ENCODE measurements at regions not wholly inside any gene's neighbourhood (a gene's known extent, or its start where the extent isn't known, plus 50 kb on each side); places are given as distances from the start of the nearest gene placed in this dataset.
"Not testable (repeated sequence)": the region's sequence is repeated elsewhere in the genome, so short reads cannot be mapped to it uniquely, and the experiment has no call there.

- no peaks in the 10 kb centered on the region for H3K9me3 ChIP-seq
- no peaks in the 10 kb centered on the region for H3K4me1 ChIP-seq
- intact Hi-C loops (cut with DNase I), result no loop called here
- H3K27me3 ChIP-seq (ENCODE audit: insufficient read depth in 3 of 3, low read length in 2 of 3), result no peaks in the 10 kb centered on the region
- no peaks in the 10 kb centered on the region for H3K36me3 ChIP-seq (ENCODE audit: insufficient read depth in 1 of 2, low read depth in 1 of 2)
- no peak overlapping the region for H3K4me3 ChIP-seq
- no peak for TF ChIP-seq CTCF (IDR thresholded peaks at IDR 0.05)
- WGBS, 3 donors, result 86 to 98% (median 96%) methylated on average over 1 of the region's 1 CpG
- ATAC-seq, result no peak
- no peak overlapping the region for H3K27ac ChIP-seq
- DNase-seq, result no peak
These were observed 670.5 kb upstream of the ATXN7L3B start for GRCh38 chr12:73867147-73867546.

DNA sequence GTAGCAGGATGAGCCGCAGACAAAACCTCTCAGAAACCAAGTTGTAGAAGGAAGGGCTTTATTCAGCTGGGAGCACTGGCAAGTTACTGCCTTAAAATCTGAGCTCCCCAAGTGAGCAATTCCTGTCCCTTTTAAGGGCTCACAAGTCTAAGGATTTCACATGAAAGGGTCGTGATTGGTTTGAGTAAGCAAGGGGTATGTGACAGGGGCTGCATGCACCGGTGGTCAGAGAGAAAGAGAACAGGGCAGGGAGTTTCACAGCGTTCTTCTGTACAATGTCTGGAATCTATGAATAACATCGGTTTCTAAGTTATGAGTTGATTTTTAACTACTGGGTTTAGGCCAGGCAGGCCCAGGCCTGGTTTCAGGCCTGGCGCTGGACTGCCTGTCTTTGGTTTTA is 660.3 kb upstream of the ATXN7L3B start:
- H3K27ac ChIP-seq; H3K9me3 ChIP-seq; DNase-seq; H3K4me3 ChIP-seq; H3K4me1 ChIP-seq; H3K27me3 ChIP-seq (ENCODE audit: insufficient read depth in 3 of 3, low read length in 2 of 3); ATAC-seq; intact Hi-C loops (cut with DNase I); H3K36me3 ChIP-seq (ENCODE audit: insufficient read depth in 1 of 2, low read depth in 1 of 2): not testable (repeated sequence)
- 89 to 96% (median 91%) methylated on average over 6 of the region's 6 CpGs for WGBS, 3 donors

DNA sequence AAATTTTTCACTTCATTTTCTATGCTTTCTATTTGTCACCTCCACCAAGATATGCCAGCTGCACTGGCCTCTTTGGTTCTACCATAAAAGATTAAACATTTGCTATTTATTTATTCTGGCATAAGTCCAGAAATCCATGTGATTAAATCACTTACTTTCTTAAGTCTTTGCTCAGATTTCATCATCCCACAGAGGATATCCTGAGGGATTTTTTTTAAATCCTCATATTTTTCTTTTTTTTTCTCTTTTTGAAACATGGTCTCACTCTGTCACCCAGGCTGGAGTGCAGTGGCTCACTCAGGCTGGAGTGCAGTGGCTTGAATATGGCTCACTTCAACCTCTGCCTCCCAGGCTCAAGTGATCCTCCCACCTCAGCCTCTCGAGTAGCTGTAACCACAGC is 645.4 kb upstream of the ATXN7L3B start:
- ATAC-seq (no peak), DNase-seq (no peak)
- no peaks in the 10 kb centered on the region for H3K27me3 ChIP-seq (ENCODE audit: insufficient read depth in 3 of 3, low read length in 2 of 3)
- H3K36me3 ChIP-seq (ENCODE audit: insufficient read depth in 1 of 2, low read depth in 1 of 2), result no peaks in the 10 kb centered on the region
- H3K9me3 ChIP-seq, result no peaks in the 10 kb centered on the region
- H3K27ac ChIP-seq, result no peak overlapping the region
- no peak for TF ChIP-seq CTCF (IDR thresholded peaks at IDR 0.05)
- no peaks in the 10 kb centered on the region for H3K4me1 ChIP-seq
- WGBS, 3 donors, result 36 to 50% (median 40%) methylated on average over 1 of the region's 1 CpG
- H3K4me3 ChIP-seq, result no peak overlapping the region
- intact Hi-C loops (cut with DNase I), result no loop called here

GRCh38 chr12:73898645-73899044 is 639.0 kb upstream of the ATXN7L3B start:
- H3K36me3 ChIP-seq (ENCODE audit: insufficient read depth in 1 of 2, low read depth in 1 of 2), result no peaks in the 10 kb centered on the region
- no peak overlapping the region for H3K27ac ChIP-seq
- no peaks in the 10 kb centered on the region for H3K4me1 ChIP-seq
- 76 to 84% (median 81%) methylated on average over 4 of the region's 4 CpGs for WGBS, 3 donors
- no peaks in the 10 kb centered on the region for H3K9me3 ChIP-seq
- no peak for DNase-seq
- no peak for TF ChIP-seq CTCF (IDR thresholded peaks at IDR 0.05)
- no peak for ATAC-seq
- no peak overlapping the region for H3K4me3 ChIP-seq
- H3K27me3 ChIP-seq (ENCODE audit: insufficient read depth in 3 of 3, low read length in 2 of 3), result no peaks in the 10 kb centered on the region
- intact Hi-C loops (cut with DNase I), result no loop called here

DNA sequence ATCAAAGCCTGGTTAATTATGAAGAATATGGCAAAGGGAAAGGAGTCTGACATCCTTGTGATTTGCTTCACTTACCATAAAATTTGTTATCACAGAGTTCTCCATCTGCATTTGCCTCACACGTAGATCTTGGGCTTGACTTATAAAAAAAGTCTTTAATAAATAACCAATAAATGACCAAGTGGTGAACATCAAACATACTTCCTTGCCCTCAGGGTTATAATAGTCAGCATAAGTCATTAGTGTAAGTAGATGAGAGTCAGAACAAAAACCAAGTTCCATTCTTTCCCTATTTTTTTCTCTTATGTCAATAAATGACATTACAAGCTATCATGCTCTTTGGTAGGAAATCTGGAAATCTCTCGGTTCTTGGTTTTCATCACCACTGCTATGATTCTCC is 635.4 kb upstream of the ATXN7L3B start:
- H3K4me3 ChIP-seq, result no peak overlapping the region
- H3K4me1 ChIP-seq, result no peaks in the 10 kb centered on the region
- H3K9me3 ChIP-seq, result no peaks in the 10 kb centered on the region
- 73 to 79% (median 75%) methylated on average over 2 of the region's 2 CpGs for WGBS, 3 donors
- DNase-seq (no peak), ATAC-seq (no peak)
- H3K27me3 ChIP-seq (ENCODE audit: insufficient read depth in 3 of 3, low read length in 2 of 3), result no peaks in the 10 kb centered on the region
- no peak for TF ChIP-seq CTCF (IDR thresholded peaks at IDR 0.05)
- H3K27ac ChIP-seq, result no peak overlapping the region
- intact Hi-C loops (cut with DNase I), result no loop called here
- no peaks in the 10 kb centered on the region for H3K36me3 ChIP-seq (ENCODE audit: insufficient read depth in 1 of 2, low read depth in 1 of 2)

All from psoas muscle (tissue), 7 donors.